Cerebellar nuclear complex (tissue), 1 donor: ENCODE measurements at regions not wholly inside any gene's neighbourhood (a gene's known extent, or its start where the extent isn't known, plus 50 kb on each side); places are given as distances from the start of the nearest gene placed in this dataset.

Experiments
- DNase-seq, 2 experiments: peaks; one replicate each; lab custom pipeline; 2025; lab: John Stamatoyannopoulos, UW

GRCh38 chr6:104414723-104415122 lies 445.0 kb downstream of the HACE1 start:
- DNase-seq = no peak

GRCh38 chr6:104413767-104414166 lies 446.0 kb downstream of the HACE1 start:
- DNase-seq = no peak

DNA sequence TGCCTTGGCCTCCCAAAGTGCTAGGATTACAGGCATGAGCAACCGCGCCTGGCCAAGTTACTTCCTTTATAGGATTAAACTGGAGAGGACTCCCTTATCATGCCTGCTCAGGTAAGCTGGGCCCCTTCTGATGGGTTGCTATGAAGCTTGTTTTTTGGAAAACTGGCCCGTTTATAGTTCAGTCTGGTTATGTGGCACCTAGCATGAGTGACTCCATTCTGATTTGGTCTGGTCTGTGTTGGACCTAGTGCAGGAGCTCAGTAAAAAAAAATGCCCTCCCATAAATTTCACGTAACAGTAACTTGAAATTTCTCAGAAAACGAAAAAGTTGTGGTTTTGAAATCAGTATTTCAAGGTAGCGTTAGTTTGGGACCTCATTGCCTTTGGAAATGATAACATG lies 448.4 kb downstream of the HACE1 start:
- DNase-seq = no peak

DNA sequence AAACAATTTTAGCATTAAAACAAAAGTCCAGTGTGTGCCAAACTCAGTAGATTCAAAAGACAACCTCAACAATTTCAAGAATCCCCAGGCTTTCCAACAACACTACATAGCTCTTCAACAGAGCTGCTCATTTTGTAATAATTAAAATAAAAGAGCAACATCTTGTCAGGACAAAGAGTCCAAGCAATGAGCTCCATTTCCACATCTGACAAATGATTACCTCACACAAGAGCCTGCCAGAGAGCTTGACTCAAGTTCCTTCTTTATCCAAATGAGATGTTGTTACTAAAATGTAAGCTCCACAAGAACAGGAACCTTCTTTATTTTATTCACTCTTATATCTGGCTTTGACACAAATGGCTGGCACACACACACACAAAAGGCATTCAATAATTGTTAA lies 449.8 kb downstream of the HACE1 start:
- DNase-seq = no peak

GRCh38 chr6:104407957-104408356 lies 451.8 kb downstream of the HACE1 start:
- DNase-seq = no peak

GRCh38 chr6:104404377-104404776 lies 455.3 kb downstream of the HACE1 start:
- no peak for DNase-seq

DNA sequence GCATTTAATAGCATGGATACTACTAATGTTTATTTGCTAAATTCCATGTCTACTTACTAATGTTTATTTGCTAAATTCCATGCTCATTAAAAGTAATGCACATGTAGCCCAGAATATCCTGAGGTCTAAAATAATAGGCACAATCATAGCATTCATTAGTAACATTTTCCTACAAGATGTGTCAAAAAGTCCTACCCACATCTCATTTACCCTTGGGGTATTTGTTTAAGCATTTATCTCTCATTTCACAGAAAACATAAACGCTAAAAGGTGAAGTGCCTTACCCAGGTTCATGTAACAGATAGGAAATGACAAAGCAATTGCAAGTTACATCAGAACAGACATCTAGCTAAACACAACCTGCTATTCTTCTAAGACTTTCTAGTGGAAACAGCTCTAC lies 457.1 kb downstream of the HACE1 start:
- DNase-seq = no peak

- no peak for DNase-seq
Measured at GRCh38 chr6:104401926-104402325, 457.8 kb downstream of the HACE1 start.

- DNase-seq = no peak
Measured at GRCh38 chr6:104400844-104401243, 458.9 kb downstream of the HACE1 start.

DNA sequence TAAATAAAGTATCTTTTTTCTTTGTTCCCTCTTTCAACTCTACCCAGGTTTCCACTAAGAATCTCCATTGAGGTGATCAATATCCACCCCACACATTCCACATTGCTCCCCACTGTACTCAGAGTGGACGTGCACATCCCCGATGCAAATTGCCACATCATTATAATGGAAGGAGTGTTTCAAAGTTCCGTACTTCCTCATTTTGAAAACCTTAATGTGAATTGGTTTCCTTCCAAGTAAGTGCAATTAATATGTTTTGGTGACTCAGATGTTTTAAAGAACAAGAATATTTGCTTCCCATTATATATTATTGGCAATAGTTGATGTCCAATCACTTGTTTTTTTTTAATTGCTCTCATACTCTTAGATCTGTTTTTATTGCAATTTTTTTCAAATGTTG lies 463.6 kb downstream of the HACE1 start:
- DNase-seq = no peak

GRCh38 chr6:104381907-104382306 lies 477.8 kb downstream of the HACE1 start:
- DNase-seq = no peak

- DNase-seq = no peak
Measured at GRCh38 chr6:104365451-104366234, 494.1 kb downstream of the HACE1 start.

DNA sequence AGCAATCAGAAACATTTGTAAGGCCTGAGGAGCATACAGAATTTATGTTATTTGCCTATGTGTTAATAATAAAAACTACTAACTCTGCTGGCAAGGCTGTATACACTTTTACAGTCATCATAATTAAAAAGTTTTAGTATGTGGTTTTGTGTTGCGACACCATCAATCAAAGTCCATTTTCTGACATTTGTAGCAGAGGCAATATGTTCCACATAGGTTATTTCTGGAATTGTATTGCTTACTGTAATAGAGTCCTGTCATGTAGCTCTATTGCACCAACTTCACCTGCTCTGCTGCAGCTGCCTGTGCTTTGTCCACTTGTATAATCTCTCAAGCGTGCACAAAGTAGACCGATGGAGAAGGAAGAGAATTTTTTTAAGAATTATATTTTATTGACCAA lies 501.8 kb downstream of the HACE1 start:
- DNase-seq = no peak

- no peak for DNase-seq
Measured at GRCh38 chr6:104356197-104356596, 503.5 kb downstream of the HACE1 start.

DNA sequence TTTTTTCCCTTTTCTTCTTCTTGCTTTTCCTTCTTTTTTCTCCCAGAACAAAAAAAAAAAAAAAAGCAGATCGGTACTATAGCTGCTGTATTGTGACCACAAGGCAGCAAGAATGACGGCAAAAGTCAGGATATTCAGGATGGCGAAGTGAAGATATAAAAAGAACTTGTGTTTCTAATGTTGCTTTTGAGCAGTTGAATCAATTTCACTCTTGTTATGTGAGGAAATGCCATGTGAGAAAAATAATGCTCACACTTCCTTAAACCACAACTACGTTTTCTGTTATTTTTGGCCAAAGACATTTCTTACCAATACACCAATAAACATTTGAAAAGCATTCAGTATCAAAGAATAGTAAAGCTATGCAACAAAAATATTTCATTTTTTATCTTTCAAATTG lies 510.5 kb downstream of the HACE1 start:
- DNase-seq = no peak

- DNase-seq = no peak
Measured at GRCh38 chr6:104344223-104344622, 515.5 kb downstream of the HACE1 start.

DNA sequence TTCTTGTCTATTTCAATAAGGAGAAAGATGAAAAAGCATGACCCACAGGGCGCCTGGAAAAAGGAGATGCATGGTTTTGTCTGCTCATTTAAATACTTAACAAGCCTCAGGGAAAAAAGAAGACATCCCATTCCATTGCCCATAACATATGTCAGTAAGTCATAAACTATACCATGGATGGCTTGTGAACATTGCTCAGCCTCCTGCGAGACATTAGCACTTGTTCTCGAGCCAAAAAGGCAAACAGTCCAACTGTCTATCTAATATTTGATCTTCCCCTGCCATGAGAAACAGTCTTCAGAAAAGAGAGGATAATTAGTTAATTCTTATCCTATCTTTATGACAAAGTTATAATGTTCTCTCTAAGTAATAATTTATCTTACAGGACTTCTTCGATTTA lies 527.4 kb downstream of the HACE1 start:
- no peak for DNase-seq

DNA sequence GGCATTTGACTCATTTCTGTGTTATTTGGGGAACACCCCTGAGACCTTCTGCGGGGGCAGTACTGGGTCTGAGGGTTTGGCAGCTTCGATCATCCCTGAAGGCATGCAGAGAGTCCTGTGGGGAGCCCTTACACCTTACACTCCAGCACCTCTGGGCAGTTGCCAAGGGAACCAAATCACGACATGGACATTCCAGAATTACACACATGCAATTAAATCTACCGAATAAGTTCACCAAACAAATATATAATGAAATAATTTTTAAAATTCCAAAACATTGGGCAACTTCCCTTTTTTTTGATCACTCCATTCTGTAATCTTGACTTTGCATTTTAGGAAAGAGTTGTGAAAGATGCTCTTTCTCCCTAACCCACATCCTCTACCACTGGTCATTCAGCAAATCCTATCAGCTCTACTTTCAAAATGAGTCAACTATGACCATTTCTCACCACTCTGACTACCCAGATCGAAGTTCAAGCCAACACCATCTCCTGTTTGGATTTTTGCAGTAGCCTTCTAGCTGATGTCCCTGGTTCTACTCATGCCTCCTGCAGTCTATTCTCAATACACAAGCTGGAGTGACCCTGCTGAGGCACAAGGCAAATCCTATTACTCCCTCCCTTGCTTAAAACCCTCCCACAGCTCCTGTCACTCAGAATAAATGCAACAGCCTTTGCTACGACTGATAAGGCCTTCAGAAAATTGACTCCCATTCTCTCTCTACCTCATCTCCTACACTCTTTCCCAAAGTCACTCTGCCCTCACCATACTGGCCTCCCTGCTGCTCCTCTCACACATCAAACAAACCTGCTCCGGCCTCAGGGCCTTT lies 533.3 kb downstream of the HACE1 start:
- DNase-seq = no peak

DNA sequence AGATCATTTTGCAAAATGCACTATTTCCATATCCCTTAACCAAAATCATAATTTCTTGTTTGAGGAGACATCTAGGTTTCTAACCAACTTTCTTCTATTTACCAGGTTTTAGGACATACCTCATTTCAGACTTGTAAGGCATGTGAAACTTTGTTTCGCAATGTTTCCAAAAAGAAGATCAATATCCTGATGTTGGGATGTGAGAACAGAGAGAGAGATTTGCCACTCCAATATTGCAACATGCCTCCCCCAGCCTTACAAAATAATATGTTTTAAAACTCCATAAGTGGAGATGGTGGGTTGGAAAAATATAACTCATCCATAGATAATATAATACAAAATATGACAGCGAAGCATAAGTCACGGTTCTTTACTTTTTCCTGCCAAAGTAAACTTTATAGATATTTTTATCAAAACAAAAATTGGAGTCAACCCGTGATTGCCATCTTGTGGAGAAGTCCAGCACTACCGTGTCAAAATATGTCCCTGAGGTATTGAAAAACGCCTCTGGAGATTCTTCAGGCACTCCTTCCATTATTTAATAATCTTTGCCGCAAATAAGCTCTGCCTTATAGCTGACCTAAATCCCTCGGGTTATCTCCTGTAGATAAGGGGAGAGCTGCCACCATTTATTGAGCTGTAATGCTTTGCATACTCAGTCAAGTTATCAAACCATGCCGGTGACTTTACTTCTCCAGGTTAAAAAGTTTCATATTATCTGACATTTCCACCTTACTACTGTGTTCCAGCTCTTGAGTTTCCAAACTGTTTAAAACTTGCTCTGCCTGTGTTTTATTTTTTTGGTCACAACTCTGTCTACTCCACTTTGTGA lies 534.2 kb downstream of the HACE1 start:
- DNase-seq = no peak

DNA sequence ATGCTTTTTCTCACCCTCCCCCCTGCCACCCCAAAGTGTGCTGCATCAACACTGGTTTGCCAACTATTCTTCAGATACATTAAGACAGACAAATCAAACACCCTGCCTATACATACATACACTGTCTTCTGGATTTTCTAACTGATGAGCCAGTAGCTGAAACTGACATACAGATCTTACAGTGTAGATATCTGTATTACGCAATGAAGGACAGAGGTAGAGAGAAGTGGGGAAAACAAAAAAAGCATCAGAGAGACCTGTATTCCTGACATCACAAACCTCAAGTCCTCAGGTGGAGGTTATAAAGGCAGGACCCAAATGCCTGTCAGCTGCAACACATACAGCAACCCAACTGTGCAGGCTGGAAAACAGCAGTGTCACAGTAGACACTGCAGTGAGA lies 535.4 kb downstream of the HACE1 start:
- no peak for DNase-seq

DNA sequence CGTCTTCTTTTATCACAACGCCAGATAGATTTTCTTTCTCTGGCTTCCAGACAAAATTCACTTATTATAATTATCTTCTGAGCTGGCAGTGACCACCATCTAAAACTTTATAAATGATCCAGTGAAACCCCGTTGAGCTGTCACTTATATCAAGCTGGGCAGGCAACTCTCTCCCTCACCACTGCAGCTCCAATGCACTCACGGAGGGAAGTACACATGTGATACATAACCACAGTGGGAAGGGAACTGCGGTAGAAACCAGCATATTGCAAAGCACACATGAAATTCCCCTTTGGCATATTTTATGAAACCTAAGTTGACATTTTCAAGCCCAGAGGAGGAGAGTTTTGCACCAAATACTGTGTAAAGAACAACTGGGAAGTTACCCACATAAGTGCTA lies 536.9 kb downstream of the HACE1 start:
- DNase-seq = no peak

DNA sequence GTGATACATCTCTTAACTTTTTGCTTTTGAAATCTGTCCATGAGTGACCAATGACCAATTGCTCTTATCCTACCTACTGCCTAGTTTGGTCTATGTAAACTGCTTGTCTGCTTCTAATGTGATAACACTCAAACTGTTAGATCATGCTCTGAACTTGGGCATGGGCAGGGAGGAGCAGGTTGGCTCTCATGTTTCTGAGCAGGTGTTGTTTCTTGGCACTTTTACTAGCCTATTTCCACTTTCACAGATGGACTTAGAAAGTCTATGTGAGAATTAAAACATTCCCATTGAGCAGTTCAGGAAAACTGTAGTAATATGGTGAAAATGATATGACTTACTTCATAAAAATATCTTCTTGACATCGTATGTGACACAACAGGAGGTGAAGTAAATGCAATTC lies 538.4 kb downstream of the HACE1 start:
- DNase-seq = peak in 1 of 2 experiments; percentile 22

DNA sequence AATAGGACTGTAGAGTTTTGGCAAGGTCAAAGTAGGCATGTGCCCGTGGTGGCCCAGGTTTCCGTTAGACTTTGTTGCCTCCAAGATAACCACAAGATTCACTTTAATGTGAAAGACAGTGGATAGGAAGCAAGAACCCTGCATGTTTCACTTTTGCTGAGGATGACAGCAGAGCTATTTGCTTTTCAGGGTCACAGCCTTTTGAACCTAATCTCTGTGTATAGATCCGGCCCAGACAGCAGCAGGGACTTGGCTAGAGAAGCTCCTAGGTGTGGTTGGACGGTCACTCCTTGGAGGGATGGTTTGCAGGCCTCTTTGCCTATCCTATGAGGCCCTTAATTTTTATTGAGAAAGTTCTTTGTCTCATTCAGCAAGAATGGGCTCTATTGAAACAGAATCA lies 538.8 kb downstream of the HACE1 start:
- no peak for DNase-seq
